ENCODE measurements at regions not wholly inside any gene's neighbourhood (a gene's known extent, or its start where the extent isn't known, plus 50 kb on each side); places are given as distances from the start of the nearest gene placed in this dataset.

DNA sequence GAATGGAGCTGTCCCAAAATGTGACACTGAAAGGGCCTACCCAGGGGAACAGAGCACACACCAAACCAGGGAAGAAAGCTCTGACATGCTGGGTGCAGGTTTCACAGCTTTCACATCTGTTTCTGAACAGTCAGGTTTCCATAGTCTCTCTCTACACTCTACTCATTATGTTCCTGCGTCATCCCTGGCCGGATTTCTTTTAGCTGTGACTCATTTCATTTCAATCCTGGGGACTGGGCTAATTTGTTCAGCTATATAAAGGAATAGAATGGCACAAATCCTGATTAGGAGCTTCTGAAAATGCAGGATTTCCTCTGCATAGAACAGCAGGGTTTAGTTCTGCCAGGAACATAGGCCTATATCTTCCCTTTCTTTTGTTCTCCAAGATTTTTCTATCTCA, 649.8 kb downstream of the RPS29 start:
- no peak overlapping the region for H3K27ac ChIP-seq (ENCODE audit: control insufficient read depth, insufficient read depth, low read length)
- H3K79me2 ChIP-seq (ENCODE audit: control insufficient read depth, insufficient read depth, low read length), result no peaks in the 10 kb centered on the region
- no peaks in the 10 kb centered on the region for H3K4me1 ChIP-seq (ENCODE audit: control insufficient read depth, extremely low read depth, insufficient read depth, low read length)
- H3K9me1 ChIP-seq (ENCODE audit: control insufficient read depth, extremely low read depth, insufficient read depth, low read length), result no peaks in the 10 kb centered on the region
- H4K20me1 ChIP-seq (ENCODE audit: control insufficient read depth, extremely low read depth, insufficient read depth, low read length), result no peaks in the 10 kb centered on the region
- dilution Hi-C loops (cut with MboI; ENCODE audit: extremely low pct_ligation_motif_present, low sequenced_read_pairs), result no loop called here
- H3K9ac ChIP-seq (ENCODE audit: control insufficient read depth, extremely low read depth, insufficient read depth, low read length), result no peak overlapping the region
- no peak for TF ChIP-seq CTCF (optimal IDR thresholded peaks at IDR 0.05 in 1 of 3, IDR thresholded peaks at IDR 0.05 in 1 of 3, conservative IDR thresholded peaks at IDR 0.05 in 1 of 3; ENCODE audit: extremely low read depth in 1 of 3, insufficient read depth in 2 of 3, low read length in 3 of 3)
- TF ChIP-seq EZH2 (IDR thresholded peaks at IDR 0.05; ENCODE audit: low read length), result no peak
- H3K4me2 ChIP-seq (ENCODE audit: control insufficient read depth, extremely low read depth, insufficient read depth, low read depth, low read length), result no peak overlapping the region
- FAIRE-seq, result no peak
- no peaks in the 10 kb centered on the region for H3K36me3 ChIP-seq (ENCODE audit: control insufficient read depth in 2 of 2, extremely low read depth in 1 of 2, insufficient read depth in 2 of 2, low read length in 2 of 2)
- DNase-seq (ENCODE audit: low read depth, low spot score), result no peak
- H3K4me3 ChIP-seq (ENCODE audit: control insufficient read depth in 2 of 3, extremely low read depth in 1 of 3, insufficient read depth in 2 of 3, low read depth in 1 of 3, low read length in 3 of 3), result no peak overlapping the region
- no peaks in the 10 kb centered on the region for H3K27me3 ChIP-seq (ENCODE audit: control insufficient read depth, extremely low read depth, insufficient read depth, low read length)
- H3K9me3 ChIP-seq (ENCODE audit: control insufficient read depth, low read depth, low read length), result no peaks in the 10 kb centered on the region
- no peak overlapping the region for H2AFZ ChIP-seq (ENCODE audit: control insufficient read depth, low read length)

- dilution Hi-C loops (cut with MboI; ENCODE audit: extremely low pct_ligation_motif_present, low sequenced_read_pairs), result no loop called here
- Histone ChIP-seq H3K36me3 (ENCODE audit: control insufficient read depth in 2 of 2, extremely low read depth in 1 of 2, insufficient read depth in 2 of 2, low read length in 2 of 2) (no peaks in the 10 kb centered on the region), H3K9me1 (ENCODE audit: control insufficient read depth, extremely low read depth, insufficient read depth, low read length) (no peaks in the 10 kb centered on the region), H3K27me3 (ENCODE audit: control insufficient read depth, extremely low read depth, insufficient read depth, low read length) (no peaks in the 10 kb centered on the region), H4K20me1 (ENCODE audit: control insufficient read depth, extremely low read depth, insufficient read depth, low read length) (no peaks in the 10 kb centered on the region), H3K79me2 (ENCODE audit: control insufficient read depth, insufficient read depth, low read length) (no peaks in the 10 kb centered on the region), H3K9me3 (ENCODE audit: control insufficient read depth, low read depth, low read length) (peaks cover 3% of the 10 kb centered on the region), H3K4me2 (ENCODE audit: control insufficient read depth, extremely low read depth, insufficient read depth, low read depth, low read length) (no peak overlapping the region), H3K4me1 (ENCODE audit: control insufficient read depth, extremely low read depth, insufficient read depth, low read length) (no peaks in the 10 kb centered on the region), H3K27ac (ENCODE audit: control insufficient read depth, insufficient read depth, low read length) (no peak overlapping the region), H3K4me3 (ENCODE audit: control insufficient read depth in 2 of 3, extremely low read depth in 1 of 3, insufficient read depth in 2 of 3, low read depth in 1 of 3, low read length in 3 of 3) (no peak overlapping the region), H3K9ac (ENCODE audit: control insufficient read depth, extremely low read depth, insufficient read depth, low read length) (no peak overlapping the region), H2AFZ (ENCODE audit: control insufficient read depth, low read length) (no peak overlapping the region)
- no peak for TF ChIP-seq CTCF (optimal IDR thresholded peaks at IDR 0.05 in 1 of 3, IDR thresholded peaks at IDR 0.05 in 1 of 3, conservative IDR thresholded peaks at IDR 0.05 in 1 of 3; ENCODE audit: extremely low read depth in 1 of 3, insufficient read depth in 2 of 3, low read length in 3 of 3)
- no peak for TF ChIP-seq EZH2 (IDR thresholded peaks at IDR 0.05; ENCODE audit: low read length)
- no peak for FAIRE-seq
- no peak for DNase-seq (ENCODE audit: low read depth, low spot score)
Measured at GRCh38 chr14:48925184-48925583, 661.0 kb downstream of the RPS29 start.
